GM06990 (cell line): ENCODE measurements at regions not wholly inside any gene's neighbourhood (a gene's known extent, or its start where the extent isn't known, plus 50 kb on each side); places are given as distances from the start of the nearest gene placed in this dataset.

Experiments used
- DNase-seq: peaks from one replicate; pipeline ENCODE4 v3.0.0-alpha.2; 2011; ENCODE audit not compliant: insufficient read length; ENCODE audit errors: extremely low read depth
- H3K27me3 ChIP-seq: replicated peaks from 2 replicates; pipeline ENCODE4 v1.6.0; 2011; ENCODE audit warnings: low read length; ENCODE audit not compliant: control insufficient read depth, insufficient read depth
- H3K36me3 ChIP-seq: 2 replicates; pipeline ENCODE4 v1.5.1; 2011; ENCODE audit warnings: low read length; ENCODE audit not compliant: control insufficient read depth, insufficient read depth
- H3K4me3 ChIP-seq: replicated peaks from 2 replicates; pipeline ENCODE4 v1.5.1; 2011; ENCODE audit warnings: low read depth, mild to moderate bottlenecking, control low read depth, low read length
- TF ChIP-seq, protein P1 (sequence below): IDR thresholded peaks from 2 replicates; pipeline ENCODE4 v1.5.1; 2011; ENCODE audit warnings: low read length, control low read depth, mild to moderate bottlenecking, inconsistent platforms; ENCODE audit not compliant: insufficient read depth, poor library complexity, severe bottlenecking

DNA sequence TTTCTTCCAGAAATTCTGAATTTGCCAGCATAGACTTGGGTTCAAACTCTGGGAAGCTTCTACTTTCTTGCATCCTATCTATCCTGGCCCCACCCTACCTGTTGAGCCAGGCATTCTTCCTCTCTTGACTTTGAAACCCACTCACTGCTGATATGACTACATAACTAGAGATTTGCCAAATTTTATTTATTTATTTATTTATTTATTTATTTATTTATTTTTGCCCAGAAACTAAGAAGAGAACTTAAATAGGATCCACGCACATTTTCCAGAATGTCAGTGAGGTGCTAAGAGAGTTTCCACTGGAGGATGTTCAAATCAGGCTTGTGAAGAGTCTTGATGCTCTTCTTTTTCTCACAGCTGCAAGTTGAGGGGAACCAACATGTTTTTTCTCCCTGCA lies 487.8 kb upstream of the PODXL start:
- no peak for DNase-seq
- Histone ChIP-seq H3K36me3 (no peaks in the 10 kb centered on the region), H3K4me3 (no peak overlapping the region), H3K27me3 (no peaks in the 10 kb centered on the region; the same call in 1 of the 2 replicates)
- TF ChIP-seq, protein P1, sequence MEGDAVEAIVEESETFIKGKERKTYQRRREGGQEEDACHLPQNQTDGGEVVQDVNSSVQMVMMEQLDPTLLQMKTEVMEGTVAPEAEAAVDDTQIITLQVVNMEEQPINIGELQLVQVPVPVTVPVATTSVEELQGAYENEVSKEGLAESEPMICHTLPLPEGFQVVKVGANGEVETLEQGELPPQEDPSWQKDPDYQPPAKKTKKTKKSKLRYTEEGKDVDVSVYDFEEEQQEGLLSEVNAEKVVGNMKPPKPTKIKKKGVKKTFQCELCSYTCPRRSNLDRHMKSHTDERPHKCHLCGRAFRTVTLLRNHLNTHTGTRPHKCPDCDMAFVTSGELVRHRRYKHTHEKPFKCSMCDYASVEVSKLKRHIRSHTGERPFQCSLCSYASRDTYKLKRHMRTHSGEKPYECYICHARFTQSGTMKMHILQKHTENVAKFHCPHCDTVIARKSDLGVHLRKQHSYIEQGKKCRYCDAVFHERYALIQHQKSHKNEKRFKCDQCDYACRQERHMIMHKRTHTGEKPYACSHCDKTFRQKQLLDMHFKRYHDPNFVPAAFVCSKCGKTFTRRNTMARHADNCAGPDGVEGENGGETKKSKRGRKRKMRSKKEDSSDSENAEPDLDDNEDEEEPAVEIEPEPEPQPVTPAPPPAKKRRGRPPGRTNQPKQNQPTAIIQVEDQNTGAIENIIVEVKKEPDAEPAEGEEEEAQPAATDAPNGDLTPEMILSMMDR, result no peak

DNA sequence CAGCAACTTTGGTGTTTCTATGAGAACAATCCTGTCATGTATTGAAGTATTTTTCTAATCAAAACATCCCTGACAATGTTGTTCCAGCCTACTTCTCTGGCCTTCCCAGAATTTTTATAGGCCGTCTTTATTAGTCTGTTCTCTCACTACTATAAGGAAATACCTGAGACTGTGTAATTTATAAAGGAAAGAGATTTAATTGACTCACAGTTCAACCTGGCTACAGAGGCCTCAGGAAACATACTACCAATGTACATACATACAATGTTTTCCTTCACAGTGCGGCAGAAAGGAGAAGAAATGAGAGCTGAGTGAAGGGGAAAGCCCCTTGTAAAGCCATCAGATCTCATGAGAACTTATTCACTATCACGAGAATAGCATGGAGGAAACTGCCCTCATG lies 484.7 kb upstream of the PODXL start:
- TF ChIP-seq, protein P1, result no peak
- Histone ChIP-seq H3K27me3 (no peaks in the 10 kb centered on the region; the same call in 1 of the 2 replicates), H3K36me3 (no peaks in the 10 kb centered on the region), H3K4me3 (no peak overlapping the region)
- no peak for DNase-seq

DNA sequence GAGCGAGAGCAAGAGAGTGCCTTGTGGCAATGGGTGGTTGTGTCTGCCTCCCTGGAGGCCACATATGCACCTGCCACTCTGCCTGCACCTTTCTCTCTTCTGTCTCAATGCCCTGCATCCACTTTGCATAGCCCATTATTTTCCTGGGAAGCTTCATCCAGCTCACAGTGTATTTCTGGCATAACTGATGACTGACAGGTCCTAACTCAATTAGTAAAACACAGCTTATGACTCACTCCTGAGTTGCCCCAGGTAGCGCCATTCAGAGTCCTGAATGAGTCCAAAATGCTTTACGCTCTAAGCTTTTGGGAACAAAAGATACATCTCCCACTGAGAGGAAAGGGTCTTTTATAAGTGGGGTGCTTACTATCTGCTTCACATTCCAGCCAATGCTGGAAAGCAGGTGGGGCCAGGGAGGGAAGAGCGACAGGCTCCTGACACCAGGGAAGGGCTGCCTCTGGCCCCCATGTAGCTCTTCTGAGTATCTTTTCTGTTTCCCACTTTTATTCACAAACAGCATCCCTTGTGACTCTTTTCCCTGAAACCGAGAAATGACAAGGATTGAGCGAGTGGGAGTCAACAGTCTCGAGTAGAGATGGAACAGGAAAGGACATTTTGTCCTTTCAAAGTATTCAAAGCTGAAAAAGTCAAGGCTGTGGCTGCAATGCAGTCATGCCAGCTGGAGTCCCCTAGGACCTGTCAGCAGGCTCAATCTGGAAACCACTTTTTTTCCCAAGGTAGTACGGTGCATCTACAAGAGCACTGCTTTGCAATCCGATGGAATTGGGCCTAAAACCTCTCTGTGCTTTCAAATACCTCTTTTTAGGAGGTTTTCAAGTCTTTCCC lies 479.3 kb upstream of the PODXL start:
- DNase-seq, result no peak
- Histone ChIP-seq H3K27me3 (no peaks in the 10 kb centered on the region), H3K4me3 (no peak overlapping the region), H3K36me3 (no peaks in the 10 kb centered on the region)
- TF ChIP-seq, protein P1, result no peak

DNA sequence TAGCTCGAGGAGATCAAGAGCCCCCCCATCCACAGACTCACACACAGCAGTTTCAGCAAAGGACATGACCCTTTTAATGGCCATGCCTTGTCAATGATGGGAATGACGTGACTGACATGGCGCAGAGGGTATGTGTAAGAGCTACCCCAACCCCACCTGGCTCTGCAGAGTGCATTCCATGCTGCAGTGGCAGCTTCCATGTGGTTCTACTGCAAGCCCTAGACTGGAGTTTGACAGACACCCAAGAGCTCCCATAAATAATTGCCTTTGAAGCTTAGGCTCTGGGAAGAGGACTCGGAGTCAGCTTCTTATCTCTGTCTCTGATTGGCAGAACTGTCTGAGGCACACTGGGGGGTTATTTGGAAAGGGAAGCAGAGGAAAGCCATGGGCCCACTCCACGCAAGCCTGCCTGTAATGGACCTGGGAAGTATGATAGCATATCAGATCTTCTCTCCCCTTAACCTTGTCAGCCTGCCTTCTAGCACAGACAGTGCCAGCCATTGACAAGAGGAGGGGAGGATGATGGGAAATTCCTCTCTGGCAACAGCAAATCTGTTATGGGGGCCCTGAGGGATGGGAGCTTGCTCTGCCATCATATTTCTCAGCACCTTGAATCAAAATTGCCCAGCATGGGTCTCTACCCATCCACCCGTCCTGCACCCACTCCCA lies 478.5 kb upstream of the PODXL start:
- TF ChIP-seq, protein P1, result no peak
- no peaks in the 10 kb centered on the region for H3K36me3 ChIP-seq
- H3K4me3 ChIP-seq, result no peak overlapping the region
- no peaks in the 10 kb centered on the region for H3K27me3 ChIP-seq
- DNase-seq, result no peak

GRCh38 chr7:132030883-132031282 lies 474.5 kb upstream of the PODXL start:
- no peak for DNase-seq
- H3K27me3 ChIP-seq, result no peaks in the 10 kb centered on the region
- TF ChIP-seq, protein P1, result no peak
- H3K4me3 ChIP-seq, result no peak overlapping the region
- no peaks in the 10 kb centered on the region for H3K36me3 ChIP-seq
